ENCODE measurements at regions not wholly inside any gene's neighbourhood (a gene's known extent, or its start where the extent isn't known, plus 50 kb on each side); places are given as distances from the start of the nearest gene placed in this dataset.

DNA sequence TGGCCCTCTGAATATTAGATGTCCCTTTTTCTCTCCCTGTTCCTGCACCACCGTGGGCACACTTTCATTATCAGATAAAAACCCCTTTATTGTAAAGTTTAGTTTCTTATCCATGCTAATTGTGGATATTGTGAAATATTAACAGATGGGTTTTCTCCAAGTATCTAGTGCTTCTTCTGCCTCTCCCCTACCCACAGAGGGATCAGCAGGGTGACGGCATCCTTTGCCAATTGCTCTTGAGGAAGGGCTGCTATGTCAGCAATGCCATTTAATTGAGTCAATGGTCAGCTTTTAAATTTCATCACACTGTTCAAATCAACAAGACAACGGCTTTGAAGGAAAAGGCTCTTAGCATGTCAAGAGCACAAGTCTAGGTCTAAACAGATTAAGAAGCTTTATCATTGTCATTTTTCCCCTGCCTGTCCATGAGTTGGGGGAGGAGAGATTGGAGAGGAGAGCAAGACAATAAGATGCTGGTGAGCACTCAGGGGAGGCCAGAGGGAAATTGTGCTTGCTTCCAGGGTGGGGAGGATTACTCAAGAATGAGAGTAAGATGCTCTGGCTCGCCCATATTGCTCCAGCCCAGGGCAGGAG, 443.0 kb upstream of the CCL2 start:
- intact Hi-C loops (cut with micrococcal nuclease): no loop called here
- H3K36me3 Mint-ChIP-seq (ENCODE audit: low read depth): no peaks in the 10 kb centered on the region
- ChIA-PET POLR2A (no interaction called here), CTCF (no interaction called here)
- ATAC-seq (ENCODE audit: low read depth) (no peak), DNase-seq (no peak)
- TF ChIP-seq, protein P1, sequence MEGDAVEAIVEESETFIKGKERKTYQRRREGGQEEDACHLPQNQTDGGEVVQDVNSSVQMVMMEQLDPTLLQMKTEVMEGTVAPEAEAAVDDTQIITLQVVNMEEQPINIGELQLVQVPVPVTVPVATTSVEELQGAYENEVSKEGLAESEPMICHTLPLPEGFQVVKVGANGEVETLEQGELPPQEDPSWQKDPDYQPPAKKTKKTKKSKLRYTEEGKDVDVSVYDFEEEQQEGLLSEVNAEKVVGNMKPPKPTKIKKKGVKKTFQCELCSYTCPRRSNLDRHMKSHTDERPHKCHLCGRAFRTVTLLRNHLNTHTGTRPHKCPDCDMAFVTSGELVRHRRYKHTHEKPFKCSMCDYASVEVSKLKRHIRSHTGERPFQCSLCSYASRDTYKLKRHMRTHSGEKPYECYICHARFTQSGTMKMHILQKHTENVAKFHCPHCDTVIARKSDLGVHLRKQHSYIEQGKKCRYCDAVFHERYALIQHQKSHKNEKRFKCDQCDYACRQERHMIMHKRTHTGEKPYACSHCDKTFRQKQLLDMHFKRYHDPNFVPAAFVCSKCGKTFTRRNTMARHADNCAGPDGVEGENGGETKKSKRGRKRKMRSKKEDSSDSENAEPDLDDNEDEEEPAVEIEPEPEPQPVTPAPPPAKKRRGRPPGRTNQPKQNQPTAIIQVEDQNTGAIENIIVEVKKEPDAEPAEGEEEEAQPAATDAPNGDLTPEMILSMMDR (IDR thresholded peaks at IDR 0.05): no peak
- peaks cover 3% of the 10 kb centered on the region for H3K27me3 Mint-ChIP-seq
- no peak overlapping the region for H3K27ac Mint-ChIP-seq
- H3K4me1 Mint-ChIP-seq: no peaks in the 10 kb centered on the region
- H3K9me3 Mint-ChIP-seq: no peaks in the 10 kb centered on the region
- no peak overlapping the region for H3K4me3 Mint-ChIP-seq

DNA sequence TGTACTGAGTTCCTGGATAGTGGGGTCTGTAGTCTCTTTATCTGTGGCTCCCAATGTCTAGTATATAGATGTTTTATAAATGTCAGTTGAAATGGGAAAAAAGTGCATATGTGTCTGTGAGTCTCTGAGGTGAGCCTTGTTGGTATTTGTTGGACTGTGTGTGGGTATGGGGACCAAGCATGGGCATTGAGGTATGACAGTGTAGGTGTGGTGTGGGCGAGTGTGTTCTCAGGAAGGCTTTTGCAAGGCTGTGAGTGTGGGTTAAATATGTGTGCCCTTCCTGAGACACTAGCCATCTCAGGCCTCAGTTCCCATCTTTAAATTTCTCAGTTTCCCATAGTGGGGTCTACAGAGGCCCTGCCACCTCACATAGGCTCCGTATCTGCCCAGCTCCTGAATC, 440.2 kb upstream of the CCL2 start:
- DNase-seq: no peak
- H3K4me1 Mint-ChIP-seq: no peaks in the 10 kb centered on the region
- POLR2A ChIA-PET: no interaction called here
- ATAC-seq (ENCODE audit: low read depth): no peak
- H3K27ac Mint-ChIP-seq: no peak overlapping the region
- intact Hi-C loops (cut with micrococcal nuclease): no loop called here
- CTCF ChIA-PET: no interaction called here
- TF ChIP-seq, protein P1 (IDR thresholded peaks at IDR 0.05): no peak
- H3K27me3 Mint-ChIP-seq: peaks cover 3% of the 10 kb centered on the region
- no peak overlapping the region for H3K4me3 Mint-ChIP-seq
- no peaks in the 10 kb centered on the region for H3K9me3 Mint-ChIP-seq
- H3K36me3 Mint-ChIP-seq (ENCODE audit: low read depth): no peaks in the 10 kb centered on the region

DNA sequence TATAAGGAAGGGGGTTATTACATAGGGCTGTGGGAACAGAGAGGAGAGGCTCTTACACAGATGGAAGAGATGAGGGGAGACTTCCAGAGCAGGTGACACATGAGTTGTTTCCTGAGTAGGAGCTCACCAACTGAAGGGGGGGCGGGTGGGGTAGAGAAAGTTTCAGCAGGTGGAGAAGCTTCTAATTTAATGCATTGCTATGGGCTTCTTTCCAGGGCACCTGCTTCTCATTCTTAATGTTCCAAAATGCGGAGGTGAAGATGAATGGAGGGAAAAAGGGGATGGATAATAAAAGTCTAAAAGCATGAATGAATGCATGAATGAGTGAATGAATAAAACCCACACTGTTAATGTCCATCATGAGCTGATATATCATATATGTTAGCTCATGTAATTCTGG, 439.0 kb upstream of the CCL2 start:
- Mint-ChIP-seq H3K4me3 (no peak overlapping the region), H3K4me1 (no peaks in the 10 kb centered on the region), H3K27ac (no peak overlapping the region), H3K36me3 (ENCODE audit: low read depth) (no peaks in the 10 kb centered on the region), H3K27me3 (no peaks in the 10 kb centered on the region), H3K9me3 (no peaks in the 10 kb centered on the region)
- ATAC-seq (ENCODE audit: low read depth): no peak
- ChIA-PET POLR2A (no interaction called here), CTCF (no interaction called here)
- DNase-seq: no peak
- TF ChIP-seq, protein P1 (IDR thresholded peaks at IDR 0.05): no peak
- intact Hi-C loops (cut with micrococcal nuclease): no loop called here

DNA sequence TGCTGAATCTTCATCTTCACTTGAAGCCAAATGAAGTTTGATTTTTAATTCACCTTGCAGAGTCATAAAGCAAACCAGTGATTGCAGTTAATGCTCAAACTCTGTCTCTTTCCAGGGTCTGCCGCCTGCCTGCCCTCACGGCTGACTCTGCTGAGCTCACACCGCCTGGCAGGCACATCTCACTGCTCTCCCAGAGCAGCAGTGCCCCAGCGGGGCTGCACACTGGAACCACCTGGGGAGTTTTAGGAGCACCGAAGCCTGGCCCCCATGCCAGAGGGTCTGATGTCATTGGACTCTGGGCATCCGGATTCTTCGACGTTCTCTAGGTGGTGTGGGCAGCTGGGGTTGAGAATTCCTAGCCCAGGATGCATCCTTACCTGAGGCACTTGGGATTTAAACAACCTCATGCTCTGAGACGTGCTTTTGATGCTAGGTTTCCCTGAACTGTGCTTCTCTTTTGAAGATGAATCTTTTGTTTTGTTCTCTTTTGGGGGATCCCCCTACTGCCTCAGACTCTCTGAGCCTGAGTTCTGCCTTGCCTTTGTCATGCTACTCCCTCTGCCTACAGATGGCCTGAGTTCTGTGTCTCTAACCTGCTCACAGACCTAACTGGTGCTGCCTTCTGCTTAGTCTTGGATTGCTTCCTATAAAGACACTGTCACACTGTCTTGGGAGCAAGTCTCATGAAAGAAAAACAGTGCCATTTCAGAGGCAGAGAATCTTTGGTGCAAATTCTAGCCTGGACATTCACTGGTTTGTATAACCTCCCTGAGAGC, 438.1 kb upstream of the CCL2 start:
- no peaks in the 10 kb centered on the region for H3K4me1 Mint-ChIP-seq
- ATAC-seq (ENCODE audit: low read depth) (no peak), DNase-seq (no peak)
- no peak overlapping the region for H3K4me3 Mint-ChIP-seq
- H3K27ac Mint-ChIP-seq: no peak overlapping the region
- H3K36me3 Mint-ChIP-seq (ENCODE audit: low read depth): no peaks in the 10 kb centered on the region
- H3K27me3 Mint-ChIP-seq: no peaks in the 10 kb centered on the region
- intact Hi-C loops (cut with micrococcal nuclease): no loop called here
- ChIA-PET POLR2A (no interaction called here), CTCF (no interaction called here)
- H3K9me3 Mint-ChIP-seq: no peaks in the 10 kb centered on the region
- TF ChIP-seq, protein P1 (IDR thresholded peaks at IDR 0.05): no peak

DNA sequence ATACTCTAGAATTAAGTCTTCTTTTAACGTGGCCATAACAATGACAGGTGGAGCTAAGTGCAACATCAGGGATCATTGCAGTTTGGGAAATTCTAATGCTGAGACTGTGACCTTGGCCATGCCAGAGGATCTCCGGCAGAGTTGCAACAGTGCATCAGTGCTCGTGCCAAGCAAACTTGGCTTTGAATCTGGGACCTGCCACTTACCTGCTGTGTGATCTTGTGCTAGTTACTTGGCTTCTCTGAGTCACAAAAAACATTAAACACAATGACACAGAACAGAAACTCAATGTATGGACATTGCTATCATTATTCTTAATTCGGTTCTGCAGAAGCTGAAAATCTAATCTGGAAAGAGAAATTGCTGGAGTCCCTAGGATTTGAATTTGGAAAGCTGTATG, 435.5 kb upstream of the CCL2 start:
- H3K9me3 Mint-ChIP-seq: no peaks in the 10 kb centered on the region
- peaks cover 5% of the 10 kb centered on the region for H3K27me3 Mint-ChIP-seq
- no peak for ATAC-seq (ENCODE audit: low read depth)
- no peaks in the 10 kb centered on the region for H3K4me1 Mint-ChIP-seq
- no peak overlapping the region for H3K4me3 Mint-ChIP-seq
- no peaks in the 10 kb centered on the region for H3K36me3 Mint-ChIP-seq (ENCODE audit: low read depth)
- intact Hi-C loops (cut with micrococcal nuclease): no loop called here
- TF ChIP-seq, protein P1 (IDR thresholded peaks at IDR 0.05): no peak
- H3K27ac Mint-ChIP-seq: no peak overlapping the region
- POLR2A ChIA-PET: no interaction called here
- DNase-seq: no peak
- CTCF ChIA-PET: no interaction called here

All from activated B cell treated with CpG ODN at 0.5 μM for 24 hours (primary cell).